SK-N-DZ (cell line): ENCODE measurements at regions not wholly inside any gene's neighbourhood (a gene's known extent, or its start where the extent isn't known, plus 50 kb on each side); places are given as distances from the start of the nearest gene placed in this dataset.

Source experiments
- DNase-seq: peaks from one replicate; pipeline ENCODE4 v3.0.0-alpha.2; 2015; ENCODE audit warnings: low spot score

- DNase-seq, result no peak
These were observed 85.2 kb upstream of the CNR1 start for GRCh38 chr6:88251301-88251700.

GRCh38 chr6:88248709-88249321 is 82.7 kb upstream of the CNR1 start:
- no peak for DNase-seq

GRCh38 chr6:88246654-88247053 is 80.5 kb upstream of the CNR1 start:
- peak; percentile 94 for DNase-seq

GRCh38 chr6:88244721-88245120 is 78.6 kb upstream of the CNR1 start:
- no peak for DNase-seq

- no peak for DNase-seq
These were observed 72.8 kb upstream of the CNR1 start for GRCh38 chr6:88238901-88239300.

GRCh38 chr6:88238065-88238464 is 71.9 kb upstream of the CNR1 start:
- peak; percentile 17 for DNase-seq

- no peak for DNase-seq
These were observed 70.6 kb upstream of the CNR1 start for GRCh38 chr6:88236612-88237360.

GRCh38 chr6:88232753-88233152 is 66.6 kb upstream of the CNR1 start:
- DNase-seq, result no peak

- no peak for DNase-seq
These were observed 57.2 kb upstream of the CNR1 start for GRCh38 chr6:88223298-88223697.

- DNase-seq, result peak; percentile 14
These were observed 54.3 kb upstream of the CNR1 start for GRCh38 chr6:88220493-88220892.

GRCh38 chr6:88216182-88216581 is 50.0 kb upstream of the CNR1 start:
- DNase-seq, result no peak
